OCI-LY1 (cell line): ENCODE measurements at regions not wholly inside any gene's neighbourhood (a gene's known extent, or its start where the extent isn't known, plus 50 kb on each side); places are given as distances from the start of the nearest gene placed in this dataset.

Source experiments
- CTCF ChIP-seq: fragments of 200-600 bp; sonication (generic), shearing (Covaris generic); IDR thresholded peaks from 2 replicates; pipeline ENCODE4 v1.5.1; 2017; ENCODE audit warnings: mild to moderate bottlenecking, antibody characterized with exemption, low read length, moderate library complexity, mixed read lengths
- EZH2 ChIP-seq: fragments of 200-600 bp; sonication (generic), shearing (Covaris generic); IDR thresholded peaks from 2 replicates; pipeline ENCODE4 v1.8.0; 2017; ENCODE audit warnings: borderline replicate concordance, mixed run types, mild to moderate bottlenecking, antibody characterized with exemption, low read length, moderate library complexity, mixed read lengths

- TF ChIP-seq CTCF (no peak), EZH2 (no peak)
Measured at GRCh38 chr16:63938661-63939060, 1183.2 kb downstream of the CDH11 start.
